ENCODE measurements at regions not wholly inside any gene's neighbourhood (a gene's known extent, or its start where the extent isn't known, plus 50 kb on each side); places are given as distances from the start of the nearest gene placed in this dataset.

GRCh38 chrX:114332766-114333165, 251.1 kb upstream of the HTR2C start:
- no peaks in the 10 kb centered on the region for H3K27me3 ChIP-seq (ENCODE audit: control insufficient read depth in 2 of 2, insufficient read depth in 2 of 2, low read length in 2 of 2)
- H3K4me1 ChIP-seq (ENCODE audit: control insufficient read depth in 2 of 2, insufficient read depth in 2 of 2, low read length in 2 of 2): no peaks in the 10 kb centered on the region
- H3K9ac ChIP-seq (ENCODE audit: low read depth in 1 of 2, low read length in 2 of 2): no peak overlapping the region
- no peak overlapping the region for H3K4me3 ChIP-seq (ENCODE audit: low read length in 2 of 2)
- H3K27ac ChIP-seq (ENCODE audit: low read depth in 2 of 2, low read length in 2 of 2): no peak overlapping the region
- no peaks in the 10 kb centered on the region for H3K9me3 ChIP-seq (ENCODE audit: control insufficient read depth in 2 of 2, low read length in 2 of 2)
- H3K36me3 ChIP-seq (ENCODE audit: control insufficient read depth in 2 of 2, insufficient read depth in 2 of 2, low read length in 2 of 2): no peaks in the 10 kb centered on the region

DNA sequence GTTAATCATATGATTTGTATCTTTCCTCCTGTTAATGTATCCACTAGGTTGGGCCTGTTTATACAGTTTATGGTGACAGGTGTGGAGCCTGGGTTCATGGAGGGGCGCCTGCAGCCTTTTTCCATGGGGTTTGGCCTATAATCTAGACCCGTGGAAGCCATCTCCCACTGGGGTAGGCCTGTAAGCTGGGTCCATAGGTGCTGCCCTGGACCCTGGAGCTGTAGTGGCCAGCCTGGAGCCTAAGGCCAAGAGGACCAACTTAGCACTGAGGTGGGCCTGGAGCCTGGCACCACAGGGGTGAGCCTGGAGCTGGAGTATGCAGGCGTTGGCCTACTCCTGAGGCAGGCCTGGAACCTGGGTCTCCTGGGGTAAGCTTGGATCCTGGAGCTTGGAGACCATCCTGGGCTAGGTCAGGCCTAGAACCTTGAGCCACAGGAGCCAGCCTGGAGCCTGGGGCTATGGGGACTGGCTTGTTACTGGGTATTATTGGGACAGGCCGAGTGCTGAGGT, 249.4 kb upstream of the HTR2C start:
- H3K9ac ChIP-seq (ENCODE audit: low read depth in 1 of 2, low read length in 2 of 2): no peak overlapping the region
- H3K27ac ChIP-seq (ENCODE audit: low read depth in 2 of 2, low read length in 2 of 2): no peak overlapping the region
- H3K4me1 ChIP-seq (ENCODE audit: control insufficient read depth in 2 of 2, insufficient read depth in 2 of 2, low read length in 2 of 2): no peaks in the 10 kb centered on the region
- no peaks in the 10 kb centered on the region for H3K9me3 ChIP-seq (ENCODE audit: control insufficient read depth in 2 of 2, low read length in 2 of 2)
- H3K4me3 ChIP-seq (ENCODE audit: low read length in 2 of 2): no peak overlapping the region
- H3K36me3 ChIP-seq (ENCODE audit: control insufficient read depth in 2 of 2, insufficient read depth in 2 of 2, low read length in 2 of 2): no peaks in the 10 kb centered on the region
- no peaks in the 10 kb centered on the region for H3K27me3 ChIP-seq (ENCODE audit: control insufficient read depth in 2 of 2, insufficient read depth in 2 of 2, low read length in 2 of 2)

DNA sequence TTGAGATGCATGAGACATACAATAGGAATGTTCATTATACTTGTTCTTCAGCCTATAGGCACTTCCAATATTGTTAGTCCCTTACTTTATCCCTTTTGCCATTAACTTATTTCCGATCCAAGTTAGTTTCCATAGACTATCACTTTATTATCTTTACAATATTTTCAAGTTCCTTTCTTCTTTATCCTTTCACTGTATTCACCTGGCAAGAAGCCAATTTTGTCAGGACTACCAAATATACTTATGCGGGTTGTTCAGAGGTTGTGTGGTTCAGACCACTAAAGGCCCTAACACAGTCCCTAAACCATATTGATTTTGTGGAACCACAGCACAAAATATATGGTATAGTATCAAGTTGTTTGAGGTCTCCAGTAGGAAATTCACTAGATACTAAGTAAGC, 245.0 kb upstream of the HTR2C start:
- no peaks in the 10 kb centered on the region for H3K9me3 ChIP-seq (ENCODE audit: control insufficient read depth in 2 of 2, low read length in 2 of 2)
- no peaks in the 10 kb centered on the region for H3K36me3 ChIP-seq (ENCODE audit: control insufficient read depth in 2 of 2, insufficient read depth in 2 of 2, low read length in 2 of 2)
- H3K4me1 ChIP-seq (ENCODE audit: control insufficient read depth in 2 of 2, insufficient read depth in 2 of 2, low read length in 2 of 2): no peaks in the 10 kb centered on the region
- H3K27ac ChIP-seq (ENCODE audit: low read depth in 2 of 2, low read length in 2 of 2): no peak overlapping the region
- no peak overlapping the region for H3K4me3 ChIP-seq (ENCODE audit: low read length in 2 of 2)
- no peak overlapping the region for H3K9ac ChIP-seq (ENCODE audit: low read depth in 1 of 2, low read length in 2 of 2)
- no peaks in the 10 kb centered on the region for H3K27me3 ChIP-seq (ENCODE audit: control insufficient read depth in 2 of 2, insufficient read depth in 2 of 2, low read length in 2 of 2)

- Histone ChIP-seq H3K27ac (ENCODE audit: low read depth in 2 of 2, low read length in 2 of 2) (no peak overlapping the region), H3K27me3 (ENCODE audit: control insufficient read depth in 2 of 2, insufficient read depth in 2 of 2, low read length in 2 of 2) (no peaks in the 10 kb centered on the region), H3K9ac (ENCODE audit: low read depth in 1 of 2, low read length in 2 of 2) (no peak overlapping the region), H3K9me3 (ENCODE audit: control insufficient read depth in 2 of 2, low read length in 2 of 2) (no peaks in the 10 kb centered on the region), H3K4me3 (ENCODE audit: low read length in 2 of 2) (no peak overlapping the region), H3K36me3 (ENCODE audit: control insufficient read depth in 2 of 2, insufficient read depth in 2 of 2, low read length in 2 of 2) (no peaks in the 10 kb centered on the region), H3K4me1 (ENCODE audit: control insufficient read depth in 2 of 2, insufficient read depth in 2 of 2, low read length in 2 of 2) (no peaks in the 10 kb centered on the region)
Observed at GRCh38 chrX:114344756-114345349, 239.0 kb upstream of the HTR2C start.

DNA sequence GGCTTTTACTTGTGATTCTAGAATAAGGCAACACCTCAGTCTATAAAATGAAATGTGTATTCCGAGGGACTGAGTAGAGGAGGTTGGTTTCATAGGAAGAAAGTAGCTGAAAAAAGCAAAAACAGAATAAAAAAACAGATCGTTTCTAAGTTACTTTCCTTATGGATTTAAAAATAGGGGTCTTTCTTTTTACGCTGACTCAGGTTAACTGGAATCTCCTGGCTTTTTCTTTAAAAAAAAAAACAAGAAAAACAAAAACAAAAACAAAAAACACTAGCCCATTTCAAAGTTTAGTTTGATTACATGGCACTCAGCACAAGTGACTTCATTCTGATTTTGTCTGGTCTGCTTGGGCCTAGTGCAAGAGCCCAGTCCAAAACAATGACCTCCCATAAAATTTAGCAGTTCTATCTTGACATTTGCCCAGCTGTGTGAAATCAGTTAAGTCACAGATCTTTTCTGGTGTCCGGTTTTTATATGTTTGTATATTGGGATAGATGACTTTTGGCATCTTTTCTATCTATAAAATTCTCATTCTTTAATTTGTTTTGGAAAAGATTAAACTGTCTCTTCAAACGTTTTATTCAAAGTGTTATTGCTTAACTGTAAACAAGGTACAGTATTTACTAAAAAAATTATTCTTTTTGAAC, 222.7 kb upstream of the HTR2C start:
- no peaks in the 10 kb centered on the region for H3K36me3 ChIP-seq (ENCODE audit: control insufficient read depth in 2 of 2, insufficient read depth in 2 of 2, low read length in 2 of 2)
- H3K27me3 ChIP-seq (ENCODE audit: control insufficient read depth in 2 of 2, insufficient read depth in 2 of 2, low read length in 2 of 2): peaks cover 0 to 4% of the 10 kb centered on the region in 2 donors
- no peak overlapping the region for H3K4me3 ChIP-seq (ENCODE audit: low read length in 2 of 2)
- no peaks in the 10 kb centered on the region for H3K9me3 ChIP-seq (ENCODE audit: control insufficient read depth in 2 of 2, low read length in 2 of 2)
- H3K4me1 ChIP-seq (ENCODE audit: control insufficient read depth in 2 of 2, insufficient read depth in 2 of 2, low read length in 2 of 2): peaks cover 0 to 2% of the 10 kb centered on the region in 2 donors
- H3K9ac ChIP-seq (ENCODE audit: low read depth in 1 of 2, low read length in 2 of 2): no peak overlapping the region
- no peak overlapping the region for H3K27ac ChIP-seq (ENCODE audit: low read depth in 2 of 2, low read length in 2 of 2)

- H3K4me1 ChIP-seq (ENCODE audit: control insufficient read depth in 2 of 2, insufficient read depth in 2 of 2, low read length in 2 of 2): peaks cover 0 to 2% of the 10 kb centered on the region in 2 donors
- no peak overlapping the region for H3K27ac ChIP-seq (ENCODE audit: low read depth in 2 of 2, low read length in 2 of 2)
- H3K36me3 ChIP-seq (ENCODE audit: control insufficient read depth in 2 of 2, insufficient read depth in 2 of 2, low read length in 2 of 2): no peaks in the 10 kb centered on the region
- peaks cover 0 to 4% of the 10 kb centered on the region in 2 donors for H3K27me3 ChIP-seq (ENCODE audit: control insufficient read depth in 2 of 2, insufficient read depth in 2 of 2, low read length in 2 of 2)
- H3K4me3 ChIP-seq (ENCODE audit: low read length in 2 of 2): no peak overlapping the region
- no peaks in the 10 kb centered on the region for H3K9me3 ChIP-seq (ENCODE audit: control insufficient read depth in 2 of 2, low read length in 2 of 2)
- H3K9ac ChIP-seq (ENCODE audit: low read depth in 1 of 2, low read length in 2 of 2): no peak overlapping the region
Observed at GRCh38 chrX:114363346-114363745, 220.5 kb upstream of the HTR2C start.

GRCh38 chrX:114365065-114365834, 218.6 kb upstream of the HTR2C start:
- Histone ChIP-seq H3K4me3 (ENCODE audit: low read length in 2 of 2) (no peak overlapping the region), H3K36me3 (ENCODE audit: control insufficient read depth in 2 of 2, insufficient read depth in 2 of 2, low read length in 2 of 2) (no peaks in the 10 kb centered on the region), H3K9ac (ENCODE audit: low read depth in 1 of 2, low read length in 2 of 2) (no peak overlapping the region), H3K27ac (ENCODE audit: low read depth in 2 of 2, low read length in 2 of 2) (peak overlapping the region in 1 of 2 donors; percentile 29), H3K9me3 (ENCODE audit: control insufficient read depth in 2 of 2, low read length in 2 of 2) (no peaks in the 10 kb centered on the region), H3K4me1 (ENCODE audit: control insufficient read depth in 2 of 2, insufficient read depth in 2 of 2, low read length in 2 of 2) (no peaks in the 10 kb centered on the region), H3K27me3 (ENCODE audit: control insufficient read depth in 2 of 2, insufficient read depth in 2 of 2, low read length in 2 of 2) (peaks cover 0 to 4% of the 10 kb centered on the region in 2 donors)

- Histone ChIP-seq H3K4me1 (ENCODE audit: control insufficient read depth in 2 of 2, insufficient read depth in 2 of 2, low read length in 2 of 2) (no peaks in the 10 kb centered on the region), H3K36me3 (ENCODE audit: control insufficient read depth in 2 of 2, insufficient read depth in 2 of 2, low read length in 2 of 2) (no peaks in the 10 kb centered on the region), H3K27ac (ENCODE audit: low read depth in 2 of 2, low read length in 2 of 2) (no peak overlapping the region), H3K9ac (ENCODE audit: low read depth in 1 of 2, low read length in 2 of 2) (no peak overlapping the region), H3K4me3 (ENCODE audit: low read length in 2 of 2) (no peak overlapping the region), H3K9me3 (ENCODE audit: control insufficient read depth in 2 of 2, low read length in 2 of 2) (no peaks in the 10 kb centered on the region), H3K27me3 (ENCODE audit: control insufficient read depth in 2 of 2, insufficient read depth in 2 of 2, low read length in 2 of 2) (no peaks in the 10 kb centered on the region)
Observed at GRCh38 chrX:114372937-114373336, 210.9 kb upstream of the HTR2C start.

DNA sequence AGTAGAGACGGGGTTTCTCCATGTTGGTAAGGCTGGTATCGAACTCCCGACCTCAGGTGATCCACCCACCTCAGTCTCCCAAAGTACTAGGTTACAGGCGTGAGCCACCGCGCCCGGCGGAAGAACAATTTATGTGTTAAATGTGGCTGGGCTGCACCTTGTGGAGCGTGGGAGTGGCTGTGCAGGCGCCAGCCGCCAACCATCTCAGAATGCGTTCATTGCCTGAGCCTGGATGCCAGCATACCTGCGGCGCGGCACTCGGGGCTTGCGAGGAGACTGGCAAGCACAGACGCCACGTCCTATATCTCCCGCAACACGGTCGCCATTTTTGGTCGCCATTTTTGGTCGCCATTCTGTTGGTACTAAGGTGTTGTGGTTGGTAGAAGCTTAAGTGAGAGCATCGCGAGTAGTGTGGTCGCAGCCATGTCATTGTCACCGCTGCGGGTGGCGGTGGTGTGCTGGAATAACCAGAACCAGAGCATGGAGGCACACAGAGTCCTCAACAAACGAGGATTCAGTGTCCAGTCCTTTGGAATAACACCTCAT, 193.6 kb upstream of the HTR2C start:
- Histone ChIP-seq H3K9me3 (ENCODE audit: control insufficient read depth in 2 of 2, low read length in 2 of 2) (no peaks in the 10 kb centered on the region), H3K4me3 (ENCODE audit: low read length in 2 of 2) (no peak overlapping the region), H3K36me3 (ENCODE audit: control insufficient read depth in 2 of 2, insufficient read depth in 2 of 2, low read length in 2 of 2) (no peaks in the 10 kb centered on the region), H3K27ac (ENCODE audit: low read depth in 2 of 2, low read length in 2 of 2) (no peak overlapping the region), H3K9ac (ENCODE audit: low read depth in 1 of 2, low read length in 2 of 2) (no peak overlapping the region), H3K4me1 (ENCODE audit: control insufficient read depth in 2 of 2, insufficient read depth in 2 of 2, low read length in 2 of 2) (no peaks in the 10 kb centered on the region), H3K27me3 (ENCODE audit: control insufficient read depth in 2 of 2, insufficient read depth in 2 of 2, low read length in 2 of 2) (no peaks in the 10 kb centered on the region)

All from mucosa of rectum (tissue), 2 donors.